HepG2 (cell line): ENCODE measurements at regions not wholly inside any gene's neighbourhood (a gene's known extent, or its start where the extent isn't known, plus 50 kb on each side); places are given as distances from the start of the nearest gene placed in this dataset.

Experiments
- ATAC-seq: fragments of 200-7000 bp; cut with Tn5 transposase; 3 replicates; pipeline ENCODE4 v1.9.1; 2020; ENCODE audit warnings: mild to moderate bottlenecking, moderate library complexity
- BruUV-seq: library from RNA; stranded (reverse); fragments of 400-500 nt; replicated peaks from 2 replicates; lab custom pipeline; 2021; lab: Mats Ljungman, UMichigan
- CTCF ChIA-PET: fragments of 300-600 bp; formaldehyde crosslinking; extraction: SDS; loops from one replicate; lab custom pipeline; 2021; ENCODE audit warnings: low total read pairs, inconsistent platforms, low intra/inter-chr PET ratio; lab: Yijun Ruan, JAX
- POLR2A ChIA-PET: fragments of 350-600 bp; sonication (Branson Sonifier 250); formaldehyde crosslinking; loops from one replicate; lab custom pipeline; 2020; ENCODE audit warnings: antibody characterized with exemption, inconsistent platforms; lab: Yijun Ruan, JAX
- DNase-seq: peaks from one replicate; pipeline ENCODE4 v3.0.0-alpha.2; 2015; ENCODE audit warnings: low spot score
- FAIRE-seq: peaks from 3 replicates; lab custom pipeline; 2011; peaks lifted over from hg19 to GRCh38; lab: Jason Lieb, UNC
- H2AFZ ChIP-seq: one replicate; pipeline ENCODE4 v1.6.1; 2011; ENCODE audit warnings: low read length, inconsistent platforms
- H3K27ac ChIP-seq: fragments of 300-600 bp; 3 replicates; pipeline ENCODE4 v1.8.0; 2011; ENCODE audit warnings: mixed run types, mild to moderate bottlenecking, mixed read lengths, low read length, inconsistent platforms; ENCODE audit not compliant: insufficient read depth; ENCODE audit errors: extremely low read length
- H3K27me3 ChIP-seq, 2 experiments: fragments of 200-600 bp in 1 of 2; 2 replicates in 1 of 2; 3 replicates in 1 of 2; pipeline versions ENCODE4 v1.6.0 to v1.8.0; 2011; ENCODE audit warnings: low read length in 2 of 2, mild to moderate bottlenecking in 2 of 2, moderate library complexity in 2 of 2, inconsistent platforms in 1 of 2; ENCODE audit not compliant: insufficient read depth in 2 of 2, control insufficient read depth in 1 of 2
- H3K36me3 ChIP-seq, 2 experiments: fragments of 200-600 bp in 1 of 2; replicated peaks in 1 of 2; 2 replicates in 1 of 2; 3 replicates in 1 of 2; pipeline versions ENCODE4 v1.5.1 to v1.8.0; 2011; ENCODE audit warnings: low read length in 2 of 2, inconsistent platforms in 1 of 2; ENCODE audit not compliant: insufficient read depth in 2 of 2, control insufficient read depth in 1 of 2
- H3K4me1 ChIP-seq: 2 replicates; pipeline ENCODE4 v1.5.1; 2012; ENCODE audit warnings: low read length, inconsistent platforms; ENCODE audit not compliant: insufficient read depth
- H3K4me2 ChIP-seq: 2 replicates; pipeline ENCODE4 v1.6.0; 2011; ENCODE audit warnings: low read depth, low read length, inconsistent platforms
- H3K4me3 ChIP-seq, 3 experiments: fragments of 200-600 bp in 1 of 3; sonication (generic), shearing (Covaris generic) in 1 of 3; replicated peaks in 1 of 3; 2 replicates each; pipeline ENCODE4 v1.5.1; 2011 to 2016; ENCODE audit warnings: low read length in 3 of 3, inconsistent platforms in 2 of 3, low read depth in 2 of 3, mild to moderate bottlenecking in 2 of 3, control low read depth in 1 of 3, mixed read lengths in 1 of 3; ENCODE audit not compliant: insufficient read depth in 1 of 3
- H3K79me2 ChIP-seq: one replicate; pipeline ENCODE4 v1.6.1; 2011; ENCODE audit warnings: low read length, inconsistent platforms; ENCODE audit not compliant: insufficient read depth
- H3K9ac ChIP-seq: 2 replicates; pipeline ENCODE4 v1.6.0; 2011; ENCODE audit warnings: mild to moderate bottlenecking, low read depth, low read length, inconsistent platforms; ENCODE audit not compliant: insufficient read depth
- H3K9me3 ChIP-seq: 2 replicates; pipeline ENCODE4 v1.5.1; 2012; ENCODE audit warnings: mild to moderate bottlenecking, low read length
- H4K20me1 ChIP-seq: 2 replicates; pipeline ENCODE4 v1.6.0; 2011; ENCODE audit warnings: inconsistent platforms, mild to moderate bottlenecking, low read length, moderate library complexity; ENCODE audit not compliant: insufficient read depth
- CHD4 ChIP-seq: fragments of 200-600 bp; sonication (generic); IDR thresholded peaks from 2 replicates; pipeline ENCODE4 v1.7.0; 2017; ENCODE audit warnings: mild to moderate bottlenecking, low read length, borderline replicate concordance
- GTF3A ChIP-seq: sonication (generic); formaldehyde crosslinking; conservative IDR thresholded peaks from 2 replicates; pipeline ENCODE4 v1.4.0; 2020; ENCODE audit warnings: mild to moderate bottlenecking, missing genetic modification reagents
- HHEX ChIP-seq: IDR thresholded peaks from 2 replicates; pipeline ENCODE4 v1.6.1; 2016; ENCODE audit warnings: control low read depth
- NCOA2 ChIP-seq: sonication (generic); formaldehyde crosslinking; IDR thresholded peaks from 2 replicates; pipeline ENCODE4 v1.8.0; 2022; ENCODE audit warnings: inconsistent platforms
- RAD21 ChIP-seq: fragments of 450-650 bp; formaldehyde crosslinking; IDR thresholded peaks from 2 replicates; pipeline ENCODE4 v1.5.0; 2020; ENCODE audit warnings: mild to moderate bottlenecking
- SMC3 ChIP-seq: IDR thresholded peaks from 2 replicates; pipeline ENCODE4 v1.6.1; 2011; ENCODE audit warnings: low read length, improper control_type of control experiment
- STAG1 ChIP-seq: sonication (generic); formaldehyde crosslinking; IDR thresholded peaks from 2 replicates; pipeline ENCODE4 v1.4.0; 2020; ENCODE audit warnings: missing genetic modification reagents
- TBP ChIP-seq: sonication (generic); formaldehyde crosslinking; IDR thresholded peaks from 2 replicates; pipeline ENCODE4 v1.5.0; 2020; ENCODE audit warnings: missing genetic modification reagents
- THAP11 ChIP-seq: IDR thresholded peaks from 2 replicates; pipeline ENCODE4 v1.6.1; 2016; ENCODE audit warnings: missing biosample characterization, missing genetic modification reagents
- ZEB1 ChIP-seq: IDR thresholded peaks from 2 replicates; pipeline ENCODE4 v1.6.1; 2012; ENCODE audit warnings: mild to moderate bottlenecking, low read depth, inconsistent platforms; ENCODE audit not compliant: insufficient replicate concordance
- ZMYM4 ChIP-seq: sonication (generic); formaldehyde crosslinking; IDR thresholded peaks from 2 replicates; pipeline ENCODE4 v1.8.1; 2023; ENCODE audit warnings: mild to moderate bottlenecking, missing genetic modification reagents
- ZNF225 ChIP-seq: sonication (generic); formaldehyde crosslinking; IDR thresholded peaks from 2 replicates; pipeline ENCODE4 v1.4.0; 2020; ENCODE audit warnings: mild to moderate bottlenecking, missing genetic modification reagents
- ZNF572 ChIP-seq: sonication (generic); formaldehyde crosslinking; IDR thresholded peaks from 2 replicates; pipeline ENCODE4 v1.5.1; 2020; ENCODE audit warnings: mild to moderate bottlenecking, missing genetic modification reagents
- ZNF891 ChIP-seq: sonication (generic); formaldehyde crosslinking; IDR thresholded peaks from 2 replicates; pipeline ENCODE4 v1.5.0; 2020; ENCODE audit warnings: mild to moderate bottlenecking, missing genetic modification reagents
- WGBS: methylation state at CpG from one replicate; pipeline ENCODE4 v1.1.6; 2017; ENCODE audit warnings: low lambda C conversion rate; 5-methylcytosine and 5-hydroxymethylcytosine counted together
- in situ Hi-C: cut with HindIII; loops from 2 replicates; pipeline ENCODE4 v1.10.0; 2017; ENCODE audit warnings: low pct_unique_long_range_greater_than_20kb; ENCODE audit not compliant: extremely low pct_ligation_motif_present
- intact Hi-C: fragments of 100-400 bp; cut with micrococcal nuclease; formaldehyde crosslinking; loops from one replicate; pipeline ENCODE4 v1.10.0; 2022; ENCODE audit not compliant: unreplicated experiment
- TF ChIP-seq, protein P1 (sequence below): sonication (generic); formaldehyde crosslinking; IDR thresholded peaks from 2 replicates; pipeline ENCODE4 v1.5.1; 2020; ENCODE audit warnings: missing genetic modification reagents, mild to moderate bottlenecking, borderline replicate concordance
- TF ChIP-seq, protein P2 (sequence below): sonication (generic); formaldehyde crosslinking; IDR thresholded peaks from 2 replicates; pipeline ENCODE4 v1.5.0; 2020; ENCODE audit warnings: mild to moderate bottlenecking, missing genetic modification reagents, moderate library complexity
- TF ChIP-seq, protein P3 (sequence below): sonication (generic); formaldehyde crosslinking; IDR thresholded peaks from 2 replicates; pipeline ENCODE4 v1.9.0; 2021; ENCODE audit warnings: missing genetic modification reagents, mild to moderate bottlenecking, borderline replicate concordance

- TF ChIP-seq, protein P1, sequence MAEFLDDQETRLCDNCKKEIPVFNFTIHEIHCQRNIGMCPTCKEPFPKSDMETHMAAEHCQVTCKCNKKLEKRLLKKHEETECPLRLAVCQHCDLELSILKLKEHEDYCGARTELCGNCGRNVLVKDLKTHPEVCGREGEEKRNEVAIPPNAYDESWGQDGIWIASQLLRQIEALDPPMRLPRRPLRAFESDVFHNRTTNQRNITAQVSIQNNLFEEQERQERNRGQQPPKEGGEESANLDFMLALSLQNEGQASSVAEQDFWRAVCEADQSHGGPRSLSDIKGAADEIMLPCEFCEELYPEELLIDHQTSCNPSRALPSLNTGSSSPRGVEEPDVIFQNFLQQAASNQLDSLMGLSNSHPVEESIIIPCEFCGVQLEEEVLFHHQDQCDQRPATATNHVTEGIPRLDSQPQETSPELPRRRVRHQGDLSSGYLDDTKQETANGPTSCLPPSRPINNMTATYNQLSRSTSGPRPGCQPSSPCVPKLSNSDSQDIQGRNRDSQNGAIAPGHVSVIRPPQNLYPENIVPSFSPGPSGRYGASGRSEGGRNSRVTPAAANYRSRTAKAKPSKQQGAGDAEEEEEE (CRISPR knock-in tag), result no peak
- TF ChIP-seq ZEB1 (no peak), ZNF225 (CRISPR knock-in tag) (no peak), GTF3A (CRISPR knock-in tag) (no peak), HHEX (CRISPR knock-in tag) (no peak)
Observed at GRCh38 chr11:29334776-29335130, 682.1 kb downstream of the KCNA4 start (continued).

GRCh38 chr11:29333993-29334775 is 682.6 kb downstream of the KCNA4 start:
- TF ChIP-seq ZNF572 (CRISPR knock-in tag) (no peak), RAD21 (CRISPR knock-in tag) (peak; percentile 54), THAP11 (no peak), CHD4 (no peak), ZNF891 (CRISPR knock-in tag) (no peak), ZMYM4 (CRISPR knock-in tag) (no peak), STAG1 (CRISPR knock-in tag) (peak; percentile 81), SMC3 (peak; percentile 60; the same call in 1 of the 2 replicates), TBP (CRISPR knock-in tag) (no peak), NCOA2 (CRISPR knock-in tag) (no peak)
- TF ChIP-seq, protein P2, sequence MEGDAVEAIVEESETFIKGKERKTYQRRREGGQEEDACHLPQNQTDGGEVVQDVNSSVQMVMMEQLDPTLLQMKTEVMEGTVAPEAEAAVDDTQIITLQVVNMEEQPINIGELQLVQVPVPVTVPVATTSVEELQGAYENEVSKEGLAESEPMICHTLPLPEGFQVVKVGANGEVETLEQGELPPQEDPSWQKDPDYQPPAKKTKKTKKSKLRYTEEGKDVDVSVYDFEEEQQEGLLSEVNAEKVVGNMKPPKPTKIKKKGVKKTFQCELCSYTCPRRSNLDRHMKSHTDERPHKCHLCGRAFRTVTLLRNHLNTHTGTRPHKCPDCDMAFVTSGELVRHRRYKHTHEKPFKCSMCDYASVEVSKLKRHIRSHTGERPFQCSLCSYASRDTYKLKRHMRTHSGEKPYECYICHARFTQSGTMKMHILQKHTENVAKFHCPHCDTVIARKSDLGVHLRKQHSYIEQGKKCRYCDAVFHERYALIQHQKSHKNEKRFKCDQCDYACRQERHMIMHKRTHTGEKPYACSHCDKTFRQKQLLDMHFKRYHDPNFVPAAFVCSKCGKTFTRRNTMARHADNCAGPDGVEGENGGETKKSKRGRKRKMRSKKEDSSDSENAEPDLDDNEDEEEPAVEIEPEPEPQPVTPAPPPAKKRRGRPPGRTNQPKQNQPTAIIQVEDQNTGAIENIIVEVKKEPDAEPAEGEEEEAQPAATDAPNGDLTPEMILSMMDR, result peak; percentile 69
- TF ChIP-seq, protein P3, sequence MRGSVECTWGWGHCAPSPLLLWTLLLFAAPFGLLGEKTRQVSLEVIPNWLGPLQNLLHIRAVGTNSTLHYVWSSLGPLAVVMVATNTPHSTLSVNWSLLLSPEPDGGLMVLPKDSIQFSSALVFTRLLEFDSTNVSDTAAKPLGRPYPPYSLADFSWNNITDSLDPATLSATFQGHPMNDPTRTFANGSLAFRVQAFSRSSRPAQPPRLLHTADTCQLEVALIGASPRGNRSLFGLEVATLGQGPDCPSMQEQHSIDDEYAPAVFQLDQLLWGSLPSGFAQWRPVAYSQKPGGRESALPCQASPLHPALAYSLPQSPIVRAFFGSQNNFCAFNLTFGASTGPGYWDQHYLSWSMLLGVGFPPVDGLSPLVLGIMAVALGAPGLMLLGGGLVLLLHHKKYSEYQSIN (CRISPR knock-in tag), result no peak
- no TSS peak for BruUV-seq
- ChIA-PET POLR2A (no interaction called here), CTCF (interaction anchor here (0.9 kb wide), 3 partner anchors 62 to 1636 kb away, joined by 3 to 4 read pairs (median 3); no protein-coding TSS in a partner anchor)
- Histone ChIP-seq H3K79me2 (no peaks in the 10 kb centered on the region), H4K20me1 (no peaks in the 10 kb centered on the region), H3K27me3 (peaks cover 0 to 1% of the 10 kb centered on the region in 2 experiments; a peak in 1 of 5 replicates), H3K36me3 (no peaks in the 10 kb centered on the region), H3K4me1 (no peaks in the 10 kb centered on the region; the same call in 1 of the 2 replicates), H3K4me2 (no peak overlapping the region), H3K4me3 (no peak overlapping the region), H3K9me3 (no peaks in the 10 kb centered on the region), H2AFZ (no peak overlapping the region), H3K9ac (no peak overlapping the region), H3K27ac (no peak overlapping the region)
- 22% methylated on average over 5 of the region's 5 CpGs for WGBS
- ATAC-seq, result peak; percentile 91
- in situ Hi-C loops, result loop anchor here (10.0 to 25.0 kb wide), 2 partner anchors 647 to 1639 kb away; no protein-coding TSS in a partner anchor
- intact Hi-C loops, result loop anchor here (1.0 to 5.0 kb wide), 2 partner anchors 1635 to 1837 kb away; no protein-coding TSS in a partner anchor
- FAIRE-seq, result peak; percentile 39
- DNase-seq, result peak; percentile 32
